Stimulated activated CD8-positive, alpha-beta memory T cell treated with anti-CD3 and anti-CD28 coated beads, Interleukin-12 subunit alpha, Interleukin-12 subunit beta, amount 100 ng/mL, for 24 hours (primary cell): ENCODE measurements at regions not wholly inside any gene's neighbourhood (a gene's known extent, or its start where the extent isn't known, plus 50 kb on each side); places are given as distances from the start of the nearest gene placed in this dataset.
A peak's percentile ranks its signal among the peaks of the same experiment; 100 is the strongest.

Experiments used
- DNase-seq: peaks from one replicate; pipeline ENCODE4 v3.0.0-alpha.2; 2020; ENCODE audit errors: extremely low read depth

DNA sequence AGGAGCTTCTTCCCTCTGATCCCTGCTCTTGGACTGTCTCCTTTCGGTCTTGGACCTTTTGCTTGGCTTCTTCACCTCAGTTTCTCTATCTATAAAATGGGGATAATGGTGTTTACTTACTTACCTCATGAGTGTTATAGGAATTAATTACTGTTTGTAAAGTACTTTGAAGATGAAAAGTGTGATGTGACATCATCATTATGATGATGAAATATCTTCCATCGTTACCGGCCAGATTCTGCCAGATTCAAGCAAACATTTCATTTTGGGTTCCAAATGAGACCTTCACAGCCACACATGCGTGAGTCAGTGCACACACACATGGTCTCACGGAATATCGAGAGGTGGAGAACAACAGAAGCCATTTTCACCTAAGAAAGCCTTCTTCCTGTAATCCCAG is 220.1 kb upstream of the RPL34 start:
- DNase-seq = no peak

GRCh38 chr4:108399610-108400265 is 220.6 kb upstream of the RPL34 start:
- no peak for DNase-seq

- no peak for DNase-seq
Measured at GRCh38 chr4:108398836-108399235, 221.5 kb upstream of the RPL34 start.

GRCh38 chr4:108398316-108398715 is 222.1 kb upstream of the RPL34 start:
- no peak for DNase-seq

- DNase-seq = no peak
Measured at GRCh38 chr4:108397850-108398249, 222.5 kb upstream of the RPL34 start.

DNA sequence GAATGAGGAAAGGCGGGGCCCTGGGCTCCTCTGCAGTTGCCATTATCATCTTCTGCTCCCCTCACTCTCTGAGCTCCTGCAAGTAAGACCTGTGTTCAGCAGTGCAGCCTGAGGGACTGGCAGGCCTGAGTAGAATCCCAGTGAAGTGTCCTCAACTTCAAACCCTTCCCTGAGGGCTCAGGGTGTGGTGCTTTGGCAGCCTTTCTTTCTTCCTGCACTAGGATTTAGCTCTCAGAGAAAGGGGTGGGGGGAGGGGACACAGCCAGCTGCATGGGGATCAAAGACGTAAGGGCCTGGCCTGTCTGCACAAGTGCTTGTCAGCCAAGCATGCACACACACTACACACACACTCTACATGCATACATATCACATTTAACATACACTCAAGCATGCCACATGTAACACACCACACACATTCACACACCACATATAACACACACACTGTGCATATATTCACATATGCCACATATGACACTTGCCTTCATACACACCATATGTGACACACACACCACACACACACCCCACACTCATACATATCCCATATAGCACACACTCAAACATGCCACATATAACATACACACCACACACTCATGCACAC is 223.4 kb upstream of the RPL34 start:
- no peak for DNase-seq

GRCh38 chr4:108395786-108396185 is 224.6 kb upstream of the RPL34 start:
- DNase-seq = no peak

DNA sequence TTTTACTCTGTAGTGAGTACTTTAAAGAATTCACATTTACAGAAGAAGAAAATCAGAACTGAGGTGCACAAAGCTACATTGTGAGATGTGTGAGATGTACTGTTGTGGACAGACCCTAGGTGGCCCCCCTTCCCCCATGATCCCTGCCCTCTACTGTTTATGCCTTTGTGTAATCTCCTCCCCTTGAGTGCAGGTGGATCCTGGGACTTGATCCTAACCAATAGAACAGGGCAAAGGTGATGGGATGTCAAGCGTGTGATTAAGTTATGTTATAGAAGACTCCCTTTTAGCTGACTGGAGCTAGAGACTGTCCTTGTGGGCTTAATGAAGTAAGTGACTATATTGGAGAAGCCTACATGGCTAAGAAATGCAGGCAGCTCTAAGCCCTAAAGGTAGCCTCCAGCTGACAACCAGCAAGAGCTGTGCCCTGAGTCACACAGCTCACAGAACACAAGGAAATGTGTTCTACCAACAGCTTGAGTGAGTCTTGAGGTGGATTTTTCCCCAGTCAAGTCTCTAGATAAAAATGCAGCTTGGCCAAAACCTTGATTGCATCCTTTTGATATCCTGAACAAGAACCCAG is 225.2 kb upstream of the LEF1 start:
- no peak for DNase-seq

DNA sequence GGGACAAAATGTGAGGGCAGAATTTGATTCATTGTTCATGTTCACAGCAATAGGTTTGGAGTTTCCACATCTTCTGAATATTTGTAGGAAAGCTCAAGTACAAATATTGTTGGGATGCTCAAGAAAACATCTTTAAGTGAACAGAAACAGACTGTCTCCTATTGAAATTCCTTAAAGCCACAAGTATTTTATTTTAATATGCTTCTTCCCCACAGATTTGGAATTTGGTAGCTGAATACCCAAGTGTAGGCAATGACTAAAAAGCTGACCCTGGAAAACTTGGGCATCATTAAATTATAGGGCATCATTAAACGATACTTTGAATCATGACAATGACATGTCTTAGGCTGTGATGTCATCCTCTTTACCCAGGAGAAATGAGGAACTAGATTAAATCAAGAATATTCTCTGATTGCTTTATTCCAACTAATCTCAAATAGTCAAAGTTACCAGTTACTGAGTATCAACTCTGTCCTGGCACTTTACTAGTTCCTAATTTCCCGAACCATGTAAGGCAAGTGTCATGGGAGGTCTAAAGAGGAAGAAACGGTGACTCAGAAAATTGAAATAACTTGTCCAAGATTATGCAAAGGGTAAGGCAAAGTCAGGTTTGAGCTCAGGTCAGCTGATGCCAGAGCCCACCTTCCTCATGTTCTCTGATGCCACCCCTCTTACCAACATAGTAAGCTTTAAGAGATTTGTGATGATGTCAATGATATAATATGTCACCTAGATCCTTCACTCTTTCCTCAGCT is 223.1 kb upstream of the LEF1 start:
- no peak for DNase-seq

DNA sequence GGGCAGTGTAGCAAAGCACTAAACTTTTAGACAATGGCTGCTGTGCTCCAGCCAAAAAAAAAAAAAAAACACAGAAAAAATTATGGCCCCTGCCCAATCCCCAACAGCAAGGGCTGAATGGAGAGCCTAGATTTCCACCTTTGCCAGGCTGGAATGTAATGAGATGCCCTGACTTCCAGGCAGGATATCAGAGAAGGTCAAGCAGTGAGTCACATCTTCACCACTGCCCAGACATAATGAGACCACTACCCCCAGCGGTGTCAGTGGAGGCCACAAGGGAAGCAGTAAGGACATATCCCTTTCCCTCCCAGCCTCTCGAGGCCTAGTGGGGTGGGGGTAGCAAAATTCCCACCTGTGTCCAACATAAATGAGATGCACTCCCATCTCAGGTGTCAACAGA is 216.3 kb upstream of the LEF1 start:
- no peak for DNase-seq

GRCh38 chr4:108384544-108384943 is 215.8 kb upstream of the LEF1 start:
- DNase-seq = no peak

DNA sequence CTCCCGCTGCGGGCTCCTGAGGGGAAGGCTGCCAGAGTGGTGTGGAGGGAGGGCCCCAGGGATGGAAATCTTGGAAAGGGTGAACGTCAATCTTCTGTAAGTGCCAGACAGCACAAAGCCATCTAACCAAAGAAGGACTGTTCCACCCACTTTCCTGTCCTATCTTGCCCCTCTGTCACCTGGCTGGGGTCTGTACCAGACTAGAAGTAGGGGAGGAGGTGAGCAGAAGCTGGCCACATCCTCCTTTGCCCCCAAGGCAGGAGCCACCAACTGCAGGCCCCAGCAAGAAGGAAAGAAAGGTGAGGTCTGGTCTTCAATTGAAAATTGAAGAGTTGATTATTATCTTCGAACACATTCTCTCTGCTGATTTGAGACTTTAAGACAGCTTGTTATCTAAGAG is 214.4 kb upstream of the LEF1 start:
- no peak for DNase-seq

GRCh38 chr4:108382751-108383150 is 214.0 kb upstream of the LEF1 start:
- no peak for DNase-seq

DNA sequence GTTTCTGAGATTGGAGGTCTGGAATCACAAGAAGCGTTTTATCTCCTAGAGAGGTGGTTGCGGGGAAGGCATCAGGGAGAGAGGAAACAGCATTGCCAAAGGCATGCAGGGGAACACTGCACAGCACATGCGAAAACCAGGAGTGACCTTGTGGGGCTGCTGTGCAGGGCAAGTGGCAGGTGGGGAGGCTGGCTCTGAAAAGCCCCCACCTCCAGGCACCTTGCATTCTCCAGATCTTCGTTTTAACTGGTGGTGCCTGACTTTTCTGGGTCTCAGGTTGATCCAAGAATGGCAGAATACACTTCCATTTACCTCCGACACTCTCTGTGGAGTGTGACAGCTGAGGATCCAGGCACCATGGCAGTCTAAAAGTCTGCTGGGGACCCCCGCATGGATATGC is 209.4 kb upstream of the LEF1 start:
- no peak for DNase-seq

GRCh38 chr4:108377021-108377420 is 208.3 kb upstream of the LEF1 start:
- DNase-seq = no peak

GRCh38 chr4:108375434-108375833 is 206.7 kb upstream of the LEF1 start:
- no peak for DNase-seq

GRCh38 chr4:108372681-108373080 is 203.9 kb upstream of the LEF1 start:
- DNase-seq = no peak

DNA sequence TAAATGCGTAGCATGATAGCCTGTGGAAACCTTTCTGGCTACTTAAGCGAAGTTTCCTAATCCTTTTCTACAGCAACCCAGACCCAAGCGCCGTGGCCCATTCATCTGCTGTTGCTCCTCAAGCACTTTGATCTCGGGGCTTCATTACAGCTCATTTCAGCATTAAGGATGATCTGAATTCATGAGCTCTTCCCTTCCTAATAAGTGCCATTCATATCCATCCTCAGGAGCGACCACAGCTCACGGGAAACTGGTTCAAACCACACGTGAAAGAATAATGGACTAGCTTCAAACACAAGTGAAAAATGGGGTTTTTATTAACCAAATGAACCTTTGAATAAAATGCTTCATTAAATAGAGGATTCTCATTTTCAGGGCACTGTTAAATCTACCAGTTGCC is 202.6 kb upstream of the LEF1 start:
- no peak for DNase-seq

GRCh38 chr4:108370291-108371141 is 201.8 kb upstream of the LEF1 start:
- peak; percentile 5 for DNase-seq

DNA sequence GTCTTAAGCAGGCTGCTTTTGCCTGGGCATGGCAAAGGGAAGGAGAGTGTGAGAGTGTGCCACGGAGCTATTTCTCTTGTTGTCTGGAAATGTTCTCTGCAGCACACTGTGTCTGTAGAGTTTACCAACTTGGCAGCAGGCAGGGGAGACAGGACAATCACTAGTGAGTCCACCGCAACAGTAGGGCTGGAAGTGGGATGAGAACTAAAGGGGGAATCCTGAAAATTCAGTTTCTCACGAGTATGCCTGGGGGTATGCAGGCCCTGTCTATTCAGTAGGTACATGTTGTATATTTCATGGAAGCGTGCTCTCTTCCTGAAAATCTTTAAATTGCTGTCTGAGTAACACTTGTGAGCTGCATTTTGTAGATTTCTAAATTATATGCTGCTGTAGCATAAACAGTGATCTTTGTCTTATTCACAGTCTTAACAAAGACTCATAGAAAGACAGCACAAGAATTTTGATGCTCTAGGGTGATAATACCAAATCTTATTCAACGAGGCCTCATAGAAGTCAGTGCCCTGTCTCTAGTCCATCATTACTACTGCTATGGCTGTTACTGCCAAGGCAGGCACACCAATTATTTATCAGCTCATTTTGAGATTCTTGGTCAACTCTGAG is 200.4 kb upstream of the LEF1 start:
- no peak for DNase-seq

DNA sequence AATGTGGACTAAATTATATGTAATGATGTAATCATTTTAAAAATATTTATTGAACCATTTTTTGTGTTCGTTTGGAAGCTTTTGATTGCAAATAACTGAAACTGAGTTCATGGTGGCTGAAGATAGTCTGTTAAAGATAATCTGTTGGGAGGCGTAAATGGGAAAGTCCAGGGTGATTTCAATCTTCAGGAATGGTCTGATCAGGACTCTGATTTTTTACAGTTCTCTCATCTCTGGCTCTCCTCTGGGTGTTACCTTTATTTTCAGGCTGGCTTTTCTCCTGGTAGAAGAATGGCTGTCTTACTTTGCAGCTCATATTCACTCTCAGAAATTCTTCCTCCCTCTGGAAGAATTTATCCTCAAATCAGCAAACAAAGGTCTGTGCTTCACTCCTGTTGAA is 199.0 kb upstream of the LEF1 start:
- no peak for DNase-seq

GRCh38 chr4:108366716-108367115 is 198.0 kb upstream of the LEF1 start:
- no peak for DNase-seq
